GM03348 (cell line): ENCODE measurements at regions not wholly inside any gene's neighbourhood (a gene's known extent, or its start where the extent isn't known, plus 50 kb on each side); places are given as distances from the start of the nearest gene placed in this dataset.

Experiments used
- DNase-seq: peaks from one replicate; pipeline ENCODE4 v3.0.0; 2012; ENCODE audit warnings: low spot score

DNA sequence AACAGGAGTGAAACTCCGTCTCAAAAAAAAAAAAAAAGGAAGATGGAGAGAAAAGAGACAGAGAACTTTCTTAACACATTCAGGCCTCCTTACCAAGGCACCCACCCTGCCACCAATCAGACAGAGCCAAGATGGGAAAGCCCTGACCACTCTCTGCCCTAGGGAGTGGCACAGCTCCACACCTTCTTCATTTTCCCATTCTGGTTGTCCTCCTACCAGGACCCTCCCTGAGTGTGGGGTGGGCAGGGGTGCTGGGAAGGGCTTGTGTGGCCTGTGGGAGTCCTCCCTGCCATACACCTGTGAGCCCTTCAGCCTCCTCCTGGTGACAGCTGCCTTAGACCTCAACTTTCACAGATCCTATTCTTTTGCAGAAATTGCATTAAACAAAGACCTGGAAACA is 513.6 kb downstream of the BCL11B start:
- DNase-seq, result no peak

DNA sequence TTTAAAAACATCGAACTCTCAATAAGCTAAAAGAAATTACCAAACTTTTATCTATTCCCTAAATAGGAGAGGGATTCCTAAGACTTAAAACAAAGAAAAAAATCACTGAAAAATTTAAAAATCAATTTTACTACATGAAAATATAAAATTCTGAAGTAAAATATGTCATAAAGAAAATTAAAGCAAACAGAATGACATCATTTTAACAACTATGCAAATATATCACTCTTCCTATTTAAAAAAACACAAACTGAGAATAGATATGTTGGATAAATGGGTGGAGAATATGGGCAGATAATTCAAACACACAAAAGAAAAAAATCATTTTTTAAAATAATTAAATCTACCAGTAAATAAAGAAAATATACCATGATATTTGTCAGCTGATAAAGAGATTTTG is 510.0 kb downstream of the BCL11B start:
- DNase-seq, result no peak

DNA sequence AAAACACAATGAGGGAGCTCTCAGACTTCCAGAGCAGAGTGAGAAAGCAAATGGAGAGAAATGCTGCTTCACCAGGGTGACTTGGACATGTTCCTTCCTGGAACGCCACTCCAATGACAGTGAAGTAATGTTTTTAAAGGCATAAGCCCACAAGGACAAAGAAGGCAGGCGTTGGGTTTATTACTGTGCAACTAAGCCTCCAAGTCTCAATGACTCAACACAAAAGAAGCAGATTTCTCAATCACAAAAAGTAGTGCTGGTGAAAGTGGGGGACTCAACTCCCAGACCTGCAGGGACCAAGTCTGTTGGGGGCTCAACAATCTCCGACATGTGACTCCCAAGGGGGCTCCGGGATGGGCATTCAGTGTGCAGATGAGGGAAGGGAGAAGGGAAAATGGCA is 505.2 kb downstream of the BCL11B start:
- DNase-seq, result no peak

DNA sequence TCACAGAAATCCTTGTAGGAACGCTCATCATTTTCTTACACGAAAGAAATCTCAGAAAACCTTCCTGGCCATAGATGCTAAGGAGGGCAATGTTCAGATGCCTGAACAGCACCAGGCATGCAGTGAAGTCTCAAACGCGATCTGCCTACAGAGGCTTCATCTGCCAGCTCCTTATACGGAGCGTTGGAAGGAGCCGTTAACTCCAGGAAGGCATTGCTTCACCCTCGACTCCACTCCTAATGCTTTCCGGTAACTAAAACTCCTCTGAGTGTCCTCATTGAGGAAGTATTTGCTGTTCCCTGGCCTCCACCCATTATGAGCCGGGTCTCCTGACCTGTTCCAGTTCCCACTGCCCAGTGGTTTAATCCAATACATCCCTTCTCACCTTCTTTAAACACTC is 502.7 kb downstream of the BCL11B start:
- no peak for DNase-seq

GRCh38 chr14:98770151-98770550 is 501.8 kb downstream of the BCL11B start:
- DNase-seq, result no peak

DNA sequence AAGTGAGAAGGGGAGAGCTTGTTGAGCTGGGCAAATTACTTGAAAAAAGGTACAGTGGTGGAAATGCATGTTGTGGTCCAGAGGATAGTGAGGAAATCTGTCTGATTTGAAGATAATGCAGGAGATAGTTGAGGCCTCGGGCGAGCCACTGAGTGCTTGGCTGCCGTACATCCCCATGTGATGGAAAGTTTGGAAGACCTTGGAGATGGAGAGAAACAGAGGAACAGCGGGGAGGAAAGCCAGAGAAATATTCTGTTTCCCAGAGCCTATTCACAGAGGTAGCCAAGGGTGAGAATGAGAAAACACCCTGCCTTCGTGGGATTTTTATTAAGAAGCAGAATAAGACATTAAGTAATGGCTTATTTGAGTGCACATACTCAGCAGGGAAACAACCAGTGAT is 498.2 kb downstream of the BCL11B start:
- no peak for DNase-seq

GRCh38 chr14:98775892-98776291 is 496.1 kb downstream of the BCL11B start:
- DNase-seq, result no peak

DNA sequence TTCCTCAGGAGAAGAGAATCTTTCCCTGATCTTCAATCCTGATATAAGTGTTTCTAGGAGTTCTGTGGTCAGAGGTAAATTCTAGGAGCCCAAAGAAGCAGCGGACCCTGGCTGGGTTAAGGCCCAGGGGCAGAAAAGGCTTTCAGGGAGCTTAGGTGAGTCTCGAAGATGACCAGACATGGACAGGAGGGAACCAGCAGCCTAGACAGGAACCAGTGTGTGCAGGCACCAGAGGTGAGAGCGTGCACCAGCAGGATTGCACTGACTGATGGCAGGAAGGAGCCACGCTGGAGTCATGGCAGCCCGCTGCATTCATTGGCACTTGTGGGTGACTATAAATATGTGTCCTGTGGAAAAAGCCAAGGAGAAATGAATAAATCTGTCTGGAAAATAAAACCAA is 489.9 kb downstream of the BCL11B start:
- DNase-seq, result no peak

DNA sequence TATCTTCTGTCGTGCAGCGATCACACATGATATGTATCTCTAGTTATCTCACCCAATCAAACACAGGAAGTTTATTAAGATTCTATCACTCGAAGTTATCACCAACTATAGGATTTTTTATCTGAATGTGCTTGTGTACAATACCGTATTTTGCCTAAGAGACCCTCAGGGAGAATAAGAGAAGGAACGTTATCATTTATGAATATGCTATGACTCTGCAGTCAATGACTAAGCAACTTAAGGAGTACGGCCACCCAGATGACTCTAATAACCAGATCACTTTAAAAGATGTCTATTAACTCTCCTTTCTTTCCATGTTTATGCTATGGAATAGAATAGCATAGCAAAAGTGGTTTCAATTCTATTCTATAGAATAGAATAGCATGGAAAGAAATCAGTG is 486.4 kb downstream of the BCL11B start:
- no peak for DNase-seq

GRCh38 chr14:98786456-98786855 is 485.5 kb downstream of the BCL11B start:
- DNase-seq, result no peak

- DNase-seq, result no peak
Observed at GRCh38 chr14:98791661-98792060, 480.3 kb downstream of the BCL11B start.

DNA sequence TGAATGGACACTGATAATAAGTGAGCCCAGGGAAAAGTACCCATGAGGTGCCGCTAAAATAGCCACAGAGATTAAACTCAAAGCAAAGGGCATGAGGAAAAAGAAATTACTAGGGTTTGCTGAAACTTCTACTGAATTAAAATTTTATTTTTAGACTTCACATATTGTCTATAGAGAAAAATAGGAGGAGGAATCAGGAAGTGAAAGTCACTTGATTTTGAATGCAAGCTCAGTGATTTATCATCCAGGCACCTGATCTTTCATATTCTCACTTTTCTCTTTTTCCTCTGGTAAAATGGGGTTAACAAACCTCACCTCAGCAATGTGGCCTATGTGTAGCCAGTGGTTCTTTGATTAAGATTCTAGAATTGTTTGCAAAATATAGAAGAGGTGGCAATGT is 479.8 kb downstream of the BCL11B start:
- no peak for DNase-seq

- DNase-seq, result no peak
Observed at GRCh38 chr14:98798099-98798498, 473.9 kb downstream of the BCL11B start.

DNA sequence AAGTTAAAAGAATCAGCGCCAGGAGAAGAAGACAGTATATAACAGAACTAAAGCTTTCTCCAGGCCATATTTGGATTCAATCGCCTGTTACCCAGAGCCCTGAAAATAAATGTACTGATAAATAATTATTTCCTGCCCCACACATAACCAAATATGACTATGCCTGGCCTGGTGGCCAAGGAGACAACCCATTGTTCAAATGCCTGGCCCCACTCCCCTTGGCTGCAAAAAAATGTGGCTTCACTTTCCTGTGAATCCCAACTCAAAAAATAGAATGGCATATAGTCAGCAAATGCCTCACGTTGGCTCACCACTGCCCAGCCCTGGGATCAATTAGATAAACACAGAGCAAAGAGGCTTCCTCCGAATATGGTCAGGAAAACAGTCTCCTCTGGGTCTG is 472.1 kb downstream of the BCL11B start:
- DNase-seq, result no peak

GRCh38 chr14:98802044-98802443 is 470.0 kb downstream of the BCL11B start:
- DNase-seq, result no peak

- DNase-seq, result peak; percentile 15
Observed at GRCh38 chr14:98803196-98803595, 468.8 kb downstream of the BCL11B start.

- no peak for DNase-seq
Observed at GRCh38 chr14:98808494-98809407, 463.2 kb downstream of the BCL11B start.

- DNase-seq, result no peak
Observed at GRCh38 chr14:98816195-98816594, 455.8 kb downstream of the BCL11B start.

DNA sequence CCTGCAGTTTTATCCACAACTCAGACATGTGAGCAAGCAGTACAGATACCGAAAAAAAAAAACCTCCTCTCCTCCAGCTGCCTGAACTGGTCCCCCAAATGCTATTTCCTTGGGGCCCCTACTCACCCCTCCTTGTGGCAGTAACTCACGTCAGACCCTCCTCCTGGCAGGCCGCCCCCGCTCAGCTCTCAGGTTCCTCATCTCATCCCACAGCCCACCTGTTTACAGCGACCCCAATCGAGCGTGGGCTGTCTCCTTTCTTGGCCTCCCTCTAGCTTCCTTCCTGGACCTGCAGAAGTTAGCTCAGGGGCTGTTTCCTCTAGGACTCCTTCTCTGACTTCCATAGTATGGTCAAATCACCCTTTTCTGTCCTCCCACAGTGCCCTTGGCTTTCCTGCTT is 455.3 kb downstream of the BCL11B start:
- no peak for DNase-seq

DNA sequence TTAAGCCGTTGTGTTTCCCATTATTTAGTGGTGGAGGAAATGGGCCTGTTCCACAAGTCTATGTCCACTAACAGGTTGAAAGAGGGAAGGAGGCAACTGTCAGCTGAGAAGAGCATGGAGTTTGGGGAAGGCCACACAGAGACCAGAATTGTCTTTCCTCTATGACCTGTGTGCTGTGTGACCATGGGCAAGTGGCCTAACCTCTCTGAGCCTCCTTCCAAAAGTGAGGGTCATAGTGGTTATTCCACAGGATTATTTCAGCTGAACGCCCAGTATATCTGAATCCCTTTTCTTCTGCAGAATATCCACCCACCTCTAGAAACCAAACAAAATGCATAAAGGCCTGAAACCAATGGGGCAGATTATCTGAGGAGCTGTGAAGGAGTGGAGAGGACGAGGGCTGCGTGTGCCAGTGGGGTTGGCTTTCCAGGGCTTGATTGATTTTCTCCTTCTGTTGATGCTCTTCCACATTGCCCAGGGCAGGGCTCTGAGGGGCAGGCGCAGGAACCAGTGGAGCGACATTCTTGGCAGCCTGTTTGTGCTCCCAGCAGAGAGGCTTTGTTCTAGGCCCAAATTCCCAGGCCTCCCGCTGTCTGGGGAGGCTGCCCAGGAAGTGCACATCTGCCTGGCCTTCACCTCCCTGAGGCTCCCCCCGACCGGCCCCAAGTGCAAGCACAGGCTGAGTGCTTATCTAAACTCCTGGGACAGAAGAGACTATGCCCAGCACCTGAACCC is 452.7 kb downstream of the BCL11B start:
- no peak for DNase-seq

GRCh38 chr14:98819867-98820206 is 452.2 kb downstream of the BCL11B start:
- no peak for DNase-seq

- no peak for DNase-seq
Observed at GRCh38 chr14:98822917-98823316, 449.1 kb downstream of the BCL11B start.

GRCh38 chr14:98826618-98827017 is 445.4 kb downstream of the BCL11B start:
- DNase-seq, result no peak

GRCh38 chr14:98834119-98834518 is 437.9 kb downstream of the BCL11B start:
- DNase-seq, result no peak
